ENCODE measurements at regions not wholly inside any gene's neighbourhood (a gene's known extent, or its start where the extent isn't known, plus 50 kb on each side); places are given as distances from the start of the nearest gene placed in this dataset.

DNA sequence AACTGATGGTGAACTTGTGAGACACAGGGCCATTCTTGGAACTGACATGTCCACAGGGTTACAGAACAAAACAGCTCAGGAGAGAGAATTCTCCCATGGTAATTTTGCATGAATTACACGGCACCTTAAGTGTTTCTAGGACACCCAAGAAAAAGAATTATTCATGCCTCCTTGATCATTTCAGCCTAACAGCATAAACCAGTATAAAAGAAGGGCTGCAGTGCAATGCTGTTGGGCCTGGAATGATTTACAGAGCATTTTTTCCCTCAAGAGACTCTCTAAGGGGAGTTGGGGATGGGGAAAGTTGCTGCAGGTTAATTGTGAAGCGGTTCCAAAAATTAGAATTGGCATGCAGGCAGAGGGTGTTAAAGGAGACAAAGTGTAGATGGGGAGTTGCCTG, 136.4 kb upstream of the FBXL7 start:
- 0% methylated on average over 2 of the region's 2 CpGs for WGBS (ENCODE audit: insufficient coverage, insufficient replicate concordance, low lambda C conversion rate, missing lambda C conversion rate)
- no peak for FAIRE-seq
- BruUV-seq (replicated peaks): no TSS peak
- ChIA-PET CTCF (no interaction called here), POLR2A (no interaction called here), SMC1A (ENCODE audit: uncharacterized antibody, unreplicated experiment) (no interaction called here), RAD21 (ENCODE audit: unreplicated experiment) (no interaction called here)
- H3K27ac ChIP-seq (ENCODE audit: control insufficient read depth, insufficient read depth): no peak overlapping the region
- intact Hi-C loops (cut with micrococcal nuclease; ENCODE audit: unreplicated experiment): no loop called here
- no peaks in the 10 kb centered on the region for H3K4me1 ChIP-seq (ENCODE audit: control insufficient read depth, insufficient read depth, low read length)
- H3K27me3 ChIP-seq (replicated peaks in 1 of 2; ENCODE audit: control insufficient read depth in 2 of 2, insufficient read depth in 2 of 2, low read length in 1 of 2): no peaks in the 10 kb centered on the region
- no peaks in the 10 kb centered on the region for H3K36me3 ChIP-seq (ENCODE audit: control insufficient read depth in 2 of 2, insufficient read depth in 2 of 2, low read length in 1 of 2)
- H4K20me1 ChIP-seq (ENCODE audit: control insufficient read depth, insufficient read depth): no peaks in the 10 kb centered on the region
- H3K4me3 ChIP-seq: no peak overlapping the region
- H3K4me2 ChIP-seq (ENCODE audit: control insufficient read depth, insufficient read depth): no peak overlapping the region
- DNase-seq (ENCODE audit: low read depth, low spot score): no peak
- no peak overlapping the region for H2AFZ ChIP-seq (ENCODE audit: control insufficient read depth, low read depth, low read length)
- no peak overlapping the region for H3K9ac ChIP-seq (ENCODE audit: control insufficient read depth, insufficient read depth, low read length)
- H3K9me3 ChIP-seq (replicated peaks; ENCODE audit: control insufficient read depth, insufficient read depth, low read length): no peaks in the 10 kb centered on the region
- TF ChIP-seq SRF (IDR thresholded peaks at IDR 0.05; ENCODE audit: low read depth in 2 of 2, low read length in 2 of 2) (no peak), JUND (IDR thresholded peaks at IDR 0.05; ENCODE audit: low read depth, low read length) (no peak), ZNF207 (IDR thresholded peaks at IDR 0.05; ENCODE audit: borderline replicate concordance) (no peak), HCFC1 (IDR thresholded peaks at IDR 0.05; ENCODE audit: low read length) (no peak), ZNF274 (IDR thresholded peaks at IDR 0.05; ENCODE audit: insufficient read depth, insufficient read length) (no peak), BMI1 (IDR thresholded peaks at IDR 0.05; ENCODE audit: borderline replicate concordance) (no peak), EGR1 (IDR thresholded peaks at IDR 0.05; ENCODE audit: borderline replicate concordance in 1 of 2, low read depth in 2 of 2, low read length in 2 of 2) (no peak), FOXM1 (IDR thresholded peaks at IDR 0.05; ENCODE audit: low read depth, low read length) (no peak), STAT1 (conservative IDR thresholded peaks at IDR 0.05) (no peak), SMC3 (IDR thresholded peaks at IDR 0.05; ENCODE audit: borderline replicate concordance, low read length) (no peak), CHD2 (IDR thresholded peaks at IDR 0.05; ENCODE audit: borderline replicate concordance, low read depth, low read length) (no peak), ZNF217 (IDR thresholded peaks at IDR 0.05) (no peak), POU2F2 (IDR thresholded peaks at IDR 0.05; ENCODE audit: borderline replicate concordance, low read depth, low read length) (no peak), PAX5 (IDR thresholded peaks at IDR 0.05; ENCODE audit: borderline replicate concordance, low read depth, low read length) (no peak), ASH2L (IDR thresholded peaks at IDR 0.05; ENCODE audit: borderline replicate concordance, low read depth) (no peak), IKZF1 (conservative IDR thresholded peaks at IDR 0.05) (no peak)
- TF ChIP-seq, protein P1, sequence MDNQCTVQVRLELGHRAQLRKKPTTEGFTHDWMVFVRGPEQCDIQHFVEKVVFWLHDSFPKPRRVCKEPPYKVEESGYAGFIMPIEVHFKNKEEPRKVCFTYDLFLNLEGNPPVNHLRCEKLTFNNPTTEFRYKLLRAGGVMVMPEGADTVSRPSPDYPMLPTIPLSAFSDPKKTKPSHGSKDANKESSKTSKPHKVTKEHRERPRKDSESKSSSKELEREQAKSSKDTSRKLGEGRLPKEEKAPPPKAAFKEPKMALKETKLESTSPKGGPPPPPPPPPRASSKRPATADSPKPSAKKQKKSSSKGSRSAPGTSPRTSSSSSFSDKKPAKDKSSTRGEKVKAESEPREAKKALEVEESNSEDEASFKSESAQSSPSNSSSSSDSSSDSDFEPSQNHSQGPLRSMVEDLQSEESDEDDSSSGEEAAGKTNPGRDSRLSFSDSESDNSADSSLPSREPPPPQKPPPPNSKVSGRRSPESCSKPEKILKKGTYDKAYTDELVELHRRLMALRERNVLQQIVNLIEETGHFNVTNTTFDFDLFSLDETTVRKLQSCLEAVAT (IDR thresholded peaks at IDR 0.05): no peak
- TF ChIP-seq, protein P2, sequence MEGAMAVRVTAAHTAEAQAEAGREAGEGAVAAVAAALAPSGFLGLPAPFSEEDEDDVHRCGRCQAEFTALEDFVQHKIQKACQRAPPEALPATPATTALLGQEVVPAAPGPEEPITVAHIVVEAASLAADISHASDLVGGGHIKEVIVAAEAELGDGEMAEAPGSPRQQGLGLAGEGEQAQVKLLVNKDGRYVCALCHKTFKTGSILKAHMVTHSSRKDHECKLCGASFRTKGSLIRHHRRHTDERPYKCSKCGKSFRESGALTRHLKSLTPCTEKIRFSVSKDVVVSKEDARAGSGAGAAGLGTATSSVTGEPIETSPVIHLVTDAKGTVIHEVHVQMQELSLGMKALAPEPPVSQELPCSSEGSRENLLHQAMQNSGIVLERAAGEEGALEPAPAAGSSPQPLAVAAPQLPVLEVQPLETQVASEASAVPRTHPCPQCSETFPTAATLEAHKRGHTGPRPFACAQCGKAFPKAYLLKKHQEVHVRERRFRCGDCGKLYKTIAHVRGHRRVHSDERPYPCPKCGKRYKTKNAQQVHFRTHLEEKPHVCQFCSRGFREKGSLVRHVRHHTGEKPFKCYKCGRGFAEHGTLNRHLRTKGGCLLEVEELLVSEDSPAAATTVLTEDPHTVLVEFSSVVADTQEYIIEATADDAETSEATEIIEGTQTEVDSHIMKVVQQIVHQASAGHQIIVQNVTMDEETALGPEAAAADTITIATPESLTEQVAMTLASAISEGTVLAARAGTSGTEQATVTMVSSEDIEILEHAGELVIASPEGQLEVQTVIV (IDR thresholded peaks at IDR 0.05; ENCODE audit: borderline replicate concordance, partially characterized antibody): no peak
- TF ChIP-seq, protein P3, sequence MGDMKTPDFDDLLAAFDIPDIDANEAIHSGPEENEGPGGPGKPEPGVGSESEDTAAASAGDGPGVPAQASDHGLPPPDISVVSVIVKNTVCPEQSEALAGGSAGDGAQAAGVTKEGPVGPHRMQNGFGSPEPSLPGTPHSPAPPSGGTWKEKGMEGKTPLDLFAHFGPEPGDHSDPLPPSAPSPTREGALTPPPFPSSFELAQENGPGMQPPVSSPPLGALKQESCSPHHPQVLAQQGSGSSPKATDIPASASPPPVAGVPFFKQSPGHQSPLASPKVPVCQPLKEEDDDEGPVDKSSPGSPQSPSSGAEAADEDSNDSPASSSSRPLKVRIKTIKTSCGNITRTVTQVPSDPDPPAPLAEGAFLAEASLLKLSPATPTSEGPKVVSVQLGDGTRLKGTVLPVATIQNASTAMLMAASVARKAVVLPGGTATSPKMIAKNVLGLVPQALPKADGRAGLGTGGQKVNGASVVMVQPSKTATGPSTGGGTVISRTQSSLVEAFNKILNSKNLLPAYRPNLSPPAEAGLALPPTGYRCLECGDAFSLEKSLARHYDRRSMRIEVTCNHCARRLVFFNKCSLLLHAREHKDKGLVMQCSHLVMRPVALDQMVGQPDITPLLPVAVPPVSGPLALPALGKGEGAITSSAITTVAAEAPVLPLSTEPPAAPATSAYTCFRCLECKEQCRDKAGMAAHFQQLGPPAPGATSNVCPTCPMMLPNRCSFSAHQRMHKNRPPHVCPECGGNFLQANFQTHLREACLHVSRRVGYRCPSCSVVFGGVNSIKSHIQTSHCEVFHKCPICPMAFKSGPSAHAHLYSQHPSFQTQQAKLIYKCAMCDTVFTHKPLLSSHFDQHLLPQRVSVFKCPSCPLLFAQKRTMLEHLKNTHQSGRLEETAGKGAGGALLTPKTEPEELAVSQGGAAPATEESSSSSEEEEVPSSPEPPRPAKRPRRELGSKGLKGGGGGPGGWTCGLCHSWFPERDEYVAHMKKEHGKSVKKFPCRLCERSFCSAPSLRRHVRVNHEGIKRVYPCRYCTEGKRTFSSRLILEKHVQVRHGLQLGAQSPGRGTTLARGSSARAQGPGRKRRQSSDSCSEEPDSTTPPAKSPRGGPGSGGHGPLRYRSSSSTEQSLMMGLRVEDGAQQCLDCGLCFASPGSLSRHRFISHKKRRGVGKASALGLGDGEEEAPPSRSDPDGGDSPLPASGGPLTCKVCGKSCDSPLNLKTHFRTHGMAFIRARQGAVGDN (IDR thresholded peaks at IDR 0.05): no peak
- no peaks in the 10 kb centered on the region for H3K79me2 ChIP-seq (ENCODE audit: control insufficient read depth, insufficient read depth, low read length)
- ATAC-seq: no peak
- in situ Hi-C loops (cut with MboI): no loop called here
